ENCODE measurements at regions not wholly inside any gene's neighbourhood (a gene's known extent, or its start where the extent isn't known, plus 50 kb on each side); places are given as distances from the start of the nearest gene placed in this dataset.

DNA sequence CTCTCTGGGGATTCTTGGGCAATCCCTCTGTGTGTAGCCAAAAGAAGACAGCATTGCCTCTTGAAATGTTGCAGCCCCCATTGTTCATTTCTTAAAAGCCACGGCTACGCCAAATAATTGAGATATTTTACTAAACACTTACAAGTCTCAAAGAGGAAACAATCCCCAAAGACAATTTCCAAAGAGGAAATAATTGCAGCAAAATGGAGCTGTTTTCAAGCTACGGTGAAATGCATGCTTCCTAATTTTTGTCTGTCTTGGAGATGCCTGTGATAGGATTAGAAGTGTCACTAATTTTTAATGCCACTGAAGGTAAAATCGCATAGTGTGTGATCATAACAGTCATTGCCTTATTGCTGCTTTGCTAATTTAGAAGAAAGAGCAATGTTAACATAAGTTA, 72.9 kb upstream of the NAMPT start:
- TF ChIP-seq, protein P1, sequence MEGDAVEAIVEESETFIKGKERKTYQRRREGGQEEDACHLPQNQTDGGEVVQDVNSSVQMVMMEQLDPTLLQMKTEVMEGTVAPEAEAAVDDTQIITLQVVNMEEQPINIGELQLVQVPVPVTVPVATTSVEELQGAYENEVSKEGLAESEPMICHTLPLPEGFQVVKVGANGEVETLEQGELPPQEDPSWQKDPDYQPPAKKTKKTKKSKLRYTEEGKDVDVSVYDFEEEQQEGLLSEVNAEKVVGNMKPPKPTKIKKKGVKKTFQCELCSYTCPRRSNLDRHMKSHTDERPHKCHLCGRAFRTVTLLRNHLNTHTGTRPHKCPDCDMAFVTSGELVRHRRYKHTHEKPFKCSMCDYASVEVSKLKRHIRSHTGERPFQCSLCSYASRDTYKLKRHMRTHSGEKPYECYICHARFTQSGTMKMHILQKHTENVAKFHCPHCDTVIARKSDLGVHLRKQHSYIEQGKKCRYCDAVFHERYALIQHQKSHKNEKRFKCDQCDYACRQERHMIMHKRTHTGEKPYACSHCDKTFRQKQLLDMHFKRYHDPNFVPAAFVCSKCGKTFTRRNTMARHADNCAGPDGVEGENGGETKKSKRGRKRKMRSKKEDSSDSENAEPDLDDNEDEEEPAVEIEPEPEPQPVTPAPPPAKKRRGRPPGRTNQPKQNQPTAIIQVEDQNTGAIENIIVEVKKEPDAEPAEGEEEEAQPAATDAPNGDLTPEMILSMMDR (IDR thresholded peaks at IDR 0.05 in 2 of 3, conservative IDR thresholded peaks at IDR 0.05 in 1 of 3; ENCODE audit: borderline replicate concordance in 1 of 3, insufficient read depth in 1 of 3, low read depth in 2 of 3, low read length in 2 of 3), result no peak
- TF ChIP-seq TCF7L2 (IDR thresholded peaks at IDR 0.05; ENCODE audit: borderline replicate concordance, extremely low read depth, insufficient read depth, insufficient read length) (no peak), POLR2AphosphoS5 (IDR thresholded peaks at IDR 0.05; ENCODE audit: low read depth, low read length) (no peak), POLR2A (IDR thresholded peaks at IDR 0.05; ENCODE audit: borderline replicate concordance, extremely low read depth, insufficient read depth, insufficient read length) (no peak), EZH2 (IDR thresholded peaks at IDR 0.05) (no peak), SP1 (IDR thresholded peaks at IDR 0.05; ENCODE audit: low read depth) (no peak)
- TF ChIP-seq, protein P2, sequence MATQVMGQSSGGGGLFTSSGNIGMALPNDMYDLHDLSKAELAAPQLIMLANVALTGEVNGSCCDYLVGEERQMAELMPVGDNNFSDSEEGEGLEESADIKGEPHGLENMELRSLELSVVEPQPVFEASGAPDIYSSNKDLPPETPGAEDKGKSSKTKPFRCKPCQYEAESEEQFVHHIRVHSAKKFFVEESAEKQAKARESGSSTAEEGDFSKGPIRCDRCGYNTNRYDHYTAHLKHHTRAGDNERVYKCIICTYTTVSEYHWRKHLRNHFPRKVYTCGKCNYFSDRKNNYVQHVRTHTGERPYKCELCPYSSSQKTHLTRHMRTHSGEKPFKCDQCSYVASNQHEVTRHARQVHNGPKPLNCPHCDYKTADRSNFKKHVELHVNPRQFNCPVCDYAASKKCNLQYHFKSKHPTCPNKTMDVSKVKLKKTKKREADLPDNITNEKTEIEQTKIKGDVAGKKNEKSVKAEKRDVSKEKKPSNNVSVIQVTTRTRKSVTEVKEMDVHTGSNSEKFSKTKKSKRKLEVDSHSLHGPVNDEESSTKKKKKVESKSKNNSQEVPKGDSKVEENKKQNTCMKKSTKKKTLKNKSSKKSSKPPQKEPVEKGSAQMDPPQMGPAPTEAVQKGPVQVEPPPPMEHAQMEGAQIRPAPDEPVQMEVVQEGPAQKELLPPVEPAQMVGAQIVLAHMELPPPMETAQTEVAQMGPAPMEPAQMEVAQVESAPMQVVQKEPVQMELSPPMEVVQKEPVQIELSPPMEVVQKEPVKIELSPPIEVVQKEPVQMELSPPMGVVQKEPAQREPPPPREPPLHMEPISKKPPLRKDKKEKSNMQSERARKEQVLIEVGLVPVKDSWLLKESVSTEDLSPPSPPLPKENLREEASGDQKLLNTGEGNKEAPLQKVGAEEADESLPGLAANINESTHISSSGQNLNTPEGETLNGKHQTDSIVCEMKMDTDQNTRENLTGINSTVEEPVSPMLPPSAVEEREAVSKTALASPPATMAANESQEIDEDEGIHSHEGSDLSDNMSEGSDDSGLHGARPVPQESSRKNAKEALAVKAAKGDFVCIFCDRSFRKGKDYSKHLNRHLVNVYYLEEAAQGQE (IDR thresholded peaks at IDR 0.05; ENCODE audit: low read depth), result no peak

All from HCT116 (cell line).